ENCODE measurements at regions not wholly inside any gene's neighbourhood (a gene's known extent, or its start where the extent isn't known, plus 50 kb on each side); places are given as distances from the start of the nearest gene placed in this dataset.
"Not testable (repeated sequence)": the region's sequence is repeated elsewhere in the genome, so short reads cannot be mapped to it uniquely, and the experiment has no call there.

DNA sequence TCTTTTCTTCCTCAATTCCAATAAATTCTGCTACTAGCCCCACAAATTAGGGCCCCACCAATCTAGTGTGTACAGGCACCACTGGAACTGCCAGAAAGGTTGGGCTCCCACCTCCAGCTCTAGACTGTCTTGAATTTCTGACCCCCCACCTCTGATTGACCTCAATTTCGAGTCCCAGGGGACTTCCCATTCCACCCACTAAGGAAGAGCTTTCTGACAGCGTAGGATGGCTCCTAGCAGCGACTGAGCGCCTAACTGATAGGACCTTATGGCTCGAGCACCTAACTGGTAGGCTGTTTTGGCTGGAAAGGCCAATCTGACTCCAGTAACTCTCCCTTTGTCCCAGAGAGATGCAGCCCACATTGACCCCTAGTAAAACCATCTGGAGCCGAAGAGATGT, 171.6 kb upstream of the ZNF184 start:
- Histone ChIP-seq H3K4me1 (ENCODE audit: insufficient read depth, low read length) (no peaks in the 10 kb centered on the region), H3K36me3 (ENCODE audit: insufficient read depth, low read length) (no peaks in the 10 kb centered on the region), H2AFZ (ENCODE audit: low read depth, low read length) (no peak overlapping the region), H3K79me2 (ENCODE audit: insufficient read depth, low read length) (no peaks in the 10 kb centered on the region), H4K20me1 (ENCODE audit: insufficient read depth, low read length) (no peaks in the 10 kb centered on the region), H3K4me3 (ENCODE audit: insufficient read depth, low read depth, low read length) (no peak overlapping the region), H3K4me2 (ENCODE audit: low read length) (no peak overlapping the region), H3K27me3 (ENCODE audit: insufficient read depth, low read length) (no peaks in the 10 kb centered on the region), H3K9me3 (ENCODE audit: insufficient read depth, low read depth, low read length) (no peaks in the 10 kb centered on the region), H3K27ac (ENCODE audit: low read depth, low read length) (no peak overlapping the region), H3K9ac (ENCODE audit: low read length) (no peak overlapping the region)
- TF ChIP-seq, protein P1, sequence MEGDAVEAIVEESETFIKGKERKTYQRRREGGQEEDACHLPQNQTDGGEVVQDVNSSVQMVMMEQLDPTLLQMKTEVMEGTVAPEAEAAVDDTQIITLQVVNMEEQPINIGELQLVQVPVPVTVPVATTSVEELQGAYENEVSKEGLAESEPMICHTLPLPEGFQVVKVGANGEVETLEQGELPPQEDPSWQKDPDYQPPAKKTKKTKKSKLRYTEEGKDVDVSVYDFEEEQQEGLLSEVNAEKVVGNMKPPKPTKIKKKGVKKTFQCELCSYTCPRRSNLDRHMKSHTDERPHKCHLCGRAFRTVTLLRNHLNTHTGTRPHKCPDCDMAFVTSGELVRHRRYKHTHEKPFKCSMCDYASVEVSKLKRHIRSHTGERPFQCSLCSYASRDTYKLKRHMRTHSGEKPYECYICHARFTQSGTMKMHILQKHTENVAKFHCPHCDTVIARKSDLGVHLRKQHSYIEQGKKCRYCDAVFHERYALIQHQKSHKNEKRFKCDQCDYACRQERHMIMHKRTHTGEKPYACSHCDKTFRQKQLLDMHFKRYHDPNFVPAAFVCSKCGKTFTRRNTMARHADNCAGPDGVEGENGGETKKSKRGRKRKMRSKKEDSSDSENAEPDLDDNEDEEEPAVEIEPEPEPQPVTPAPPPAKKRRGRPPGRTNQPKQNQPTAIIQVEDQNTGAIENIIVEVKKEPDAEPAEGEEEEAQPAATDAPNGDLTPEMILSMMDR (IDR thresholded peaks at IDR 0.05; ENCODE audit: insufficient read depth, low read depth, low read length), result no peak
- no peak for TF ChIP-seq EZH2 (IDR thresholded peaks at IDR 0.05; ENCODE audit: insufficient read depth, low read length)
- FAIRE-seq (no peak), DNase-seq (ENCODE audit: low read depth) (no peak)
- Mint-ChIP-seq H3K4me1 (ENCODE audit: low read depth, unreplicated experiment) (no peaks in the 10 kb centered on the region), H3K27me3 (ENCODE audit: low read depth, unreplicated experiment) (peaks cover 8% of the 10 kb centered on the region), H3K36me3 (ENCODE audit: low read depth, unreplicated experiment) (no peaks in the 10 kb centered on the region), H3K9me3 (ENCODE audit: unreplicated experiment) (peaks cover 4% of the 10 kb centered on the region), H3K4me3 (ENCODE audit: unreplicated experiment) (no peak overlapping the region), H3K27ac (ENCODE audit: unreplicated experiment) (no peak overlapping the region)

DNA sequence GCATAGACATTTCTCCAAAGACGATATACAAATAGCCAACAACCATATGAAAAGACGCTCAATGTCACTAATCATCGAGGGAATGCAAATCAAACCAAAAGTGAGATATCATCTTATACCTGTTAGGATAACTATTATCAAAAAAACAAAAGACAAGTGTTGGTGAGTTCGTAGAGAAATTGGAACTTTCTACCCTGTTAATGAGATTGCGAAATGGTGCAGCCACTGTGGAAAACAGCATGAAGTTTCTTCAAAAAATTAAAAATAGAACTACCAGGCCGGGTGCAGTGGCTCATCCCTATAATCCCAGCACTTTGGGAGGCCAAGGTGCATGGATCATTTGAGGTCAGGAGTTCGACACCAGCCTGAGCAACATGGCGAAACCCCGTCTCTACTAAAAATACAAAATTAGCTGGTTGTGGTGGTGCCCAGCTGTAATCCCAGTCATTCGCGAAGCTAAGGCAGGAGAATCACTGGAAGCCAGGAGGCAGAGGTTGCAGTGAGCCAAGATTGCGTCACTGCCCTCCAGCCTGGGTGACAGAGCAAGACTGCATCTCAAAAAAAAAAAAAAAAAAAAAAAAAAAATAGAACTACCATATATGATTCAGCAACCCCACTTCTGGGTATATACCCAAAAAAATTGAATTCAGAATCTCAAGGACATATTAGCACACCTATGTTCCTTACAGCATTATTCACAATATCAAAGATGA, 170.0 kb upstream of the ZNF184 start:
- Mint-ChIP-seq H3K4me1 (ENCODE audit: low read depth, unreplicated experiment) (no peaks in the 10 kb centered on the region), H3K36me3 (ENCODE audit: low read depth, unreplicated experiment) (no peaks in the 10 kb centered on the region), H3K4me3 (ENCODE audit: unreplicated experiment) (no peak overlapping the region), H3K27me3 (ENCODE audit: low read depth, unreplicated experiment) (peaks cover 8% of the 10 kb centered on the region), H3K27ac (ENCODE audit: unreplicated experiment) (no peak overlapping the region), H3K9me3 (ENCODE audit: unreplicated experiment) (peaks cover 5% of the 10 kb centered on the region)
- FAIRE-seq (no peak), DNase-seq (ENCODE audit: low read depth) (no peak)
- H3K9ac ChIP-seq (ENCODE audit: low read length), result no peak overlapping the region
- H3K79me2 ChIP-seq (ENCODE audit: insufficient read depth, low read length), result no peaks in the 10 kb centered on the region
- H3K36me3 ChIP-seq (ENCODE audit: insufficient read depth, low read length), result no peaks in the 10 kb centered on the region
- no peak overlapping the region for H3K27ac ChIP-seq (ENCODE audit: low read depth, low read length)
- H3K9me3 ChIP-seq (ENCODE audit: insufficient read depth, low read depth, low read length), result no peaks in the 10 kb centered on the region
- no peaks in the 10 kb centered on the region for H4K20me1 ChIP-seq (ENCODE audit: insufficient read depth, low read length)
- no peak overlapping the region for H3K4me3 ChIP-seq (ENCODE audit: insufficient read depth, low read depth, low read length)
- H2AFZ ChIP-seq (ENCODE audit: low read depth, low read length), result no peak overlapping the region
- TF ChIP-seq, protein P1 (IDR thresholded peaks at IDR 0.05; ENCODE audit: insufficient read depth, low read depth, low read length), result no peak
- no peak for TF ChIP-seq EZH2 (IDR thresholded peaks at IDR 0.05; ENCODE audit: insufficient read depth, low read length)
- H3K27me3 ChIP-seq (ENCODE audit: insufficient read depth, low read length), result no peaks in the 10 kb centered on the region
- H3K4me2 ChIP-seq (ENCODE audit: low read length), result no peak overlapping the region
- no peaks in the 10 kb centered on the region for H3K4me1 ChIP-seq (ENCODE audit: insufficient read depth, low read length)

DNA sequence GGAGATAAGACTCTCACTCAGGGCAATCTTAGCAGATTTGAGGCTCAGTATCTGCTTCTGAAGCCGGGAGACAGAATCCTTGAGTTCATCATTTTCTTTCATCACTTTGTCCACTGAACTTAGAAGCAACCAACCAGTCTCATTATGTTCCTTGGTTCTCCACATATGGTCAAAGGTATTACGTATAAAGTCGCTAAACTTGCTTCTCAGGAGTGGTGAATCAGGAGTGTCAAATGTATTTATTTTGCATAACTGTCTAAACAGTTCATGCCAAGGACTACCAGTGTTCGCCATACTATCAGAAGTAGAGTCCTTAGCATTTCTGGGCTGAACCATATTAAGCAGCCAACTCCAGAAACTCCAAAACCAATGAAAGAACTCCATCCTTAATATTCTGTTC, 163.0 kb upstream of the ZNF184 start:
- not testable (repeated sequence) for H4K20me1 ChIP-seq (ENCODE audit: insufficient read depth, low read length); H3K36me3 Mint-ChIP-seq (ENCODE audit: low read depth, unreplicated experiment); H3K4me1 ChIP-seq (ENCODE audit: insufficient read depth, low read length); H3K9ac ChIP-seq (ENCODE audit: low read length); H3K27me3 ChIP-seq (ENCODE audit: insufficient read depth, low read length); H3K4me3 ChIP-seq (ENCODE audit: insufficient read depth, low read depth, low read length); H3K9me3 ChIP-seq (ENCODE audit: insufficient read depth, low read depth, low read length); H2AFZ ChIP-seq (ENCODE audit: low read depth, low read length); H3K27ac ChIP-seq (ENCODE audit: low read depth, low read length); H3K4me1 Mint-ChIP-seq (ENCODE audit: low read depth, unreplicated experiment); H3K4me2 ChIP-seq (ENCODE audit: low read length); FAIRE-seq; DNase-seq (ENCODE audit: low read depth); H3K9me3 Mint-ChIP-seq (ENCODE audit: unreplicated experiment); H3K79me2 ChIP-seq (ENCODE audit: insufficient read depth, low read length); H3K27ac Mint-ChIP-seq (ENCODE audit: unreplicated experiment); H3K27me3 Mint-ChIP-seq (ENCODE audit: low read depth, unreplicated experiment); H3K36me3 ChIP-seq (ENCODE audit: insufficient read depth, low read length); H3K4me3 Mint-ChIP-seq (ENCODE audit: unreplicated experiment)

DNA sequence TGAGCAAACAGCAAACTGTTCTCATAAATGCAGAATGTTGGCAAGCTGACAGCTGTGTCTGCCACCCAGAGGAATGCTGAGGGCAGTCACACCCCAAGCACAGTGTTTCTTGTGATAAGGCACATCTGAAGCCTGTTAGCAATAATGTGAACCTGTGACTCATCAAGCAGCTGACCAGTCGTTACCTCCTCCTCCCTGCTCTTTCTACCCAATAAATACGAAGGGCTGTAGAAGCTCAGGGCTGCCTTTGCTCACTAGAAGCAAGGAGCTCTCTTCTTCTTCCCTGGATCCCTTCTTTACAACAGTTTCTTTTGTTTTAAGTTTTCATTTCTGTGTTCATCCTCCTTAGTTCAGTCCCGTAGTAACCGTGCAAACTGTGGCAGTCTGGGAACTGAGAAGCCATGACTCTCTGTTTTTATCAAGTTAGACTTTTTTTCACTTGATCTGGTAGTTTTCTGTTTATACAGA, 160.3 kb upstream of the ZNF184 start:
- not testable (repeated sequence) for H3K4me2 ChIP-seq (ENCODE audit: low read length); H3K36me3 Mint-ChIP-seq (ENCODE audit: low read depth, unreplicated experiment); H3K9me3 Mint-ChIP-seq (ENCODE audit: unreplicated experiment); H3K4me1 Mint-ChIP-seq (ENCODE audit: low read depth, unreplicated experiment); H3K36me3 ChIP-seq (ENCODE audit: insufficient read depth, low read length); H3K79me2 ChIP-seq (ENCODE audit: insufficient read depth, low read length); H3K4me1 ChIP-seq (ENCODE audit: insufficient read depth, low read length); H3K27ac ChIP-seq (ENCODE audit: low read depth, low read length); H3K4me3 ChIP-seq (ENCODE audit: insufficient read depth, low read depth, low read length); FAIRE-seq; H3K9me3 ChIP-seq (ENCODE audit: insufficient read depth, low read depth, low read length); H2AFZ ChIP-seq (ENCODE audit: low read depth, low read length); DNase-seq (ENCODE audit: low read depth); H3K27me3 ChIP-seq (ENCODE audit: insufficient read depth, low read length); H3K27ac Mint-ChIP-seq (ENCODE audit: unreplicated experiment); H4K20me1 ChIP-seq (ENCODE audit: insufficient read depth, low read length); H3K9ac ChIP-seq (ENCODE audit: low read length)
- H3K4me3 Mint-ChIP-seq (ENCODE audit: unreplicated experiment), result peak overlapping the region; percentile 27
- H3K27me3 Mint-ChIP-seq (ENCODE audit: low read depth, unreplicated experiment), result peaks cover 18% of the 10 kb centered on the region

All from astrocyte (in vitro differentiated cells and primary cell).